GM10266 (cell line): ENCODE measurements at regions not wholly inside any gene's neighbourhood (a gene's known extent, or its start where the extent isn't known, plus 50 kb on each side); places are given as distances from the start of the nearest gene placed in this dataset.

Experiments used
- DNase-seq: peaks from one replicate; pipeline ENCODE4 v3.0.0; 2012; ENCODE audit errors: extremely low spot score
- CTCF ChIP-seq: IDR thresholded peaks from 2 replicates; pipeline ENCODE4 v1.5.1; 2012; ENCODE audit warnings: mild to moderate bottlenecking, low read depth; ENCODE audit not compliant: control insufficient read depth, insufficient read depth; ENCODE audit errors: missing control alignments

DNA sequence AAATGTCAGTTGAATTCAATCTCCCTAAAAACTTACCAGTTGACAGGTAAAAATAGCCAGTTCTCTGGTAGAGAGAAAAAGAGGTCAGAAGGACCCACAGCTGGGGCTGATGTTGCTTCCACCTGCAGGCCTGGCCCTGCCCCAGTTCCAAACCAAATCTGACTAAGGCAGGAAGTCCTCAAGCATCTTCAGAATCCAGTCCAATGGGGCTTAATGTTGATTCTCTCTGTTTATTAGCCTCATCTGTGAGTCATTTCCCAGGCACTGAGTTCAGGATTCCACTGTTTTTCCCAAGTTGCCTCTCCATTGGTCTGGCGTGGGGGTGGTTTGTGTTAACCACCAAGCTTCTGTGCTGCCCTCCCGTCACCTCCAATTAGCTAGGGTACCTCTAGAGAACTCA is 601.8 kb downstream of the INSC start:
- no peak for DNase-seq
- TF ChIP-seq CTCF, result no peak

DNA sequence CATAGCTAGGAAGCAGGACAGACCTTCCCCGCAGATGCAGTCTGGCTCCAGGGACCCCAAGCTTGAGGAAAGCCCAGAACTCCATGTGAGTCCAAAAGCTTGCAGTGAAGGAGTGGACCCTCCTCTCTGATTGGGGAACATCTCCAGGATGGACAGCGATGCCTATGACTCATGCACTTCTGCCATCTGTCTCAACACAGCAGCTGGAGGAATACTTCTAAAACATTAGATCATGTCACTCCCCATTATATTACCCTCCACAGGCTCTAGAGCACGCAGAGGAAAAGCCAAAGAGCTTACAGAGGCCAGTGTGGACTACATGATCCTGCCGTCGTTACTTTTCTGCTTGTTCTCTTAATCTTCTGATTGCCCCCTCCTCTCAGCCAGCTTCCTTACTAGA is 605.7 kb downstream of the INSC start:
- no peak for DNase-seq
- TF ChIP-seq CTCF, result no peak

- DNase-seq, result no peak
- TF ChIP-seq CTCF, result no peak
Measured at GRCh38 chr11:15723966-15724365, 609.2 kb downstream of the INSC start.

GRCh38 chr11:15724601-15725000 is 609.9 kb downstream of the INSC start:
- no peak for TF ChIP-seq CTCF
- no peak for DNase-seq

- no peak for DNase-seq
- TF ChIP-seq CTCF, result no peak
Measured at GRCh38 chr11:15725246-15725645, 610.5 kb downstream of the INSC start.

GRCh38 chr11:15726221-15726746 is 611.6 kb downstream of the INSC start:
- no peak for TF ChIP-seq CTCF
- no peak for DNase-seq

DNA sequence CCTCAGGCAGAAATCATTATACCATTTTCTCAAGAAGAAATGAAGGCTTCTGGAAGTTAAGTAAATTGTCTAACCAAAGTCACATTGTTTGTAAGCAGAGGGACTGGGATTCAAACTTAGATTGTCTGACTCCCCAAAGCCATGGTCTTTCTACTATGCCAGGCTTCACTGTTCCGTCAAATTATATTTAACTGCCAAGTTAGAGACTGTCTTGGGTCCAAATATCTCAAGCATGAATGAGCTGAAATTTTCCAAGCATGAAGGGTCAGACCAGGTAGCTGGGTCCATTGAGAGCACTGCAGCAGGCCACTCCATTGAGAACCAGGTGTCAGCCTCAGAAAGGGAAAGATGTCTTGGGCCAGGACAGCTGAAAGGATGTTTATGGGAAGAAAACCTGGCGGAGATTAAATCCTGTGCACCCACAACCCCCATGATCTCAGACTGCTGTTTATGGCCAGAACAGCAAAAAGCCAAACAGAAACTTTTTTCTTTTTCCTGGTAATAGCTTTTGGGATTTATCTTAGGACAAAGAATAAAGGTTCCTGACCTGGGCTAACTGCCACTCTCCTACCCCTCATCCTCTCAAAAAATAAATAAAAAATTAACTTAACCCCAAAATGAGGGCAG is 612.3 kb downstream of the INSC start:
- no peak for DNase-seq
- no peak for TF ChIP-seq CTCF
